ENCODE measurements at regions not wholly inside any gene's neighbourhood (a gene's known extent, or its start where the extent isn't known, plus 50 kb on each side); places are given as distances from the start of the nearest gene placed in this dataset.

- Histone ChIP-seq H2AFZ (ENCODE audit: low read depth, low read length) (no peak overlapping the region), H3K4me2 (ENCODE audit: insufficient read depth, low read length) (no peak overlapping the region), H3K4me3 (replicated peaks in 1 of 3; ENCODE audit: insufficient read depth in 1 of 3, low read depth in 1 of 3, low read length in 3 of 3) (no peak overlapping the region), H3K27ac (ENCODE audit: insufficient read depth, low read depth, low read length) (no peak overlapping the region), H3K36me3 (ENCODE audit: control insufficient read depth in 2 of 2, extremely low read depth in 1 of 2, insufficient read depth in 2 of 2, low read length in 2 of 2) (no peaks in the 10 kb centered on the region), H3K9me3 (replicated peaks; ENCODE audit: control insufficient read depth, insufficient read depth, low read length) (no peaks in the 10 kb centered on the region), H4K20me1 (replicated peaks; ENCODE audit: control insufficient read depth, extremely low read depth, insufficient read depth, low read length) (no peaks in the 10 kb centered on the region), H3K4me1 (ENCODE audit: control insufficient read depth, extremely low read depth, insufficient read depth, low read length) (no peaks in the 10 kb centered on the region), H3K9ac (replicated peaks; ENCODE audit: extremely low read depth, insufficient read depth, low read length) (no peak overlapping the region), H3K79me2 (ENCODE audit: control insufficient read depth, insufficient read depth, low read length) (no peaks in the 10 kb centered on the region), H3K9me1 (replicated peaks; ENCODE audit: control insufficient read depth, extremely low read depth, insufficient read depth, low read length) (no peaks in the 10 kb centered on the region), H3K27me3 (ENCODE audit: control insufficient read depth in 2 of 2, insufficient read depth in 2 of 2, low read length in 2 of 2) (no peaks in the 10 kb centered on the region)
- FAIRE-seq (no peak), DNase-seq (ENCODE audit: low read depth, low spot score) (no peak)
- ChIA-PET CTCF (no interaction called here), POLR2A (no interaction called here)
- TF ChIP-seq CTCF (IDR thresholded peaks at IDR 0.05; ENCODE audit: extremely low read depth in 1 of 2, insufficient read depth in 1 of 2, low read depth in 1 of 2, low read length in 2 of 2) (no peak), EZH2 (IDR thresholded peaks at IDR 0.05; ENCODE audit: borderline replicate concordance, low read depth, low read length, severe bottlenecking) (no peak), MAX (IDR thresholded peaks at IDR 0.05; ENCODE audit: insufficient read depth, insufficient read length) (no peak), MYC (IDR thresholded peaks at IDR 0.05; ENCODE audit: low read depth, low read length) (no peak), JUN (IDR thresholded peaks at IDR 0.05; ENCODE audit: borderline replicate concordance, insufficient read depth, insufficient read length, low read depth) (no peak), FOS (IDR thresholded peaks at IDR 0.05; ENCODE audit: borderline replicate concordance, insufficient read depth, low read length) (no peak), GATA2 (IDR thresholded peaks at IDR 0.05; ENCODE audit: insufficient read depth, insufficient read length, low read depth, low read length) (no peak), POLR2A (IDR thresholded peaks at IDR 0.05; ENCODE audit: low read depth, low read length) (no peak), POLR2AphosphoS5 (IDR thresholded peaks at IDR 0.05; ENCODE audit: insufficient read depth, low read depth, low read length) (no peak)
- intact Hi-C loops (cut with micrococcal nuclease): no loop called here
- dilution Hi-C loops (cut with MboI; ENCODE audit: extremely low pct_ligation_motif_present, low sequenced_read_pairs): no loop called here
- BruUV-seq (replicated peaks): no TSS peak
Observed at GRCh38 chr5:164688437-164688836, 1183.0 kb downstream of the MAT2B start.

All from endothelial cell of umbilical vein (primary cell).